ENCODE measurements at regions not wholly inside any gene's neighbourhood (a gene's known extent, or its start where the extent isn't known, plus 50 kb on each side); places are given as distances from the start of the nearest gene placed in this dataset.

GRCh38 chr4:20391198-20391597 is 139.5 kb downstream of the SLIT2 start:
- ATAC-seq, result no peak
- intact Hi-C loops (cut with DNase I), result no loop called here
- WGBS, 2 donors, result 26 to 49% methylated on average over 1 of the region's 1 CpG

DNA sequence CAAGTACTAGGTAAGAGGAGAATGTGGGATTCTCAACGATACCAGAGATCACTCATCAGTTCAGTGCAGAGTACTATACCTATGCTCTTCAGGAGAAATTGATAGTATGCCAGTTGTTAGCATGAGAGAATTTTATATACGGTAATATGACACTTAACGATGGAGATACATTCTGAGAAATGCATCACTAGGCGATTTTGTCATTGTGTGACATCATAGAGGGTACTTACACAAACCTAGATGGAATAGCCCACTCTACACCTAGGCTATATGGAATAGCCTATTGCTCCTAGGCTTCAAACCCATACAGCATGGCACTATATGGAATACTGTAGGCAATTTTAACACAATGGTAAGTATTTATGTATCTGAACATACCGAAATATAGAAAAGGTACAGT is 140.2 kb downstream of the SLIT2 start:
- no peak for ATAC-seq
- WGBS, 2 donors, result 72 to 74% methylated on average over 5 of the region's 5 CpGs
- H3K27me3 ChIP-seq, result no peaks in the 10 kb centered on the region
- no peaks in the 10 kb centered on the region for H3K36me3 ChIP-seq
- no peak overlapping the region for H3K27ac ChIP-seq
- H3K4me3 ChIP-seq, result no peak overlapping the region
- H3K4me1 ChIP-seq, result no peaks in the 10 kb centered on the region
- FAIRE-seq, result no peak
- no peak for TF ChIP-seq CTCF (IDR thresholded peaks at IDR 0.05)
- intact Hi-C loops (cut with DNase I), result no loop called here
- no peaks in the 10 kb centered on the region for H3K9me3 ChIP-seq
- no peak for DNase-seq

More at GRCh38 chr4:20391198-20391597, 139.5 kb downstream of the SLIT2 start:
- no peak for DNase-seq
- Histone ChIP-seq H3K4me3 (no peak overlapping the region), H3K27me3 (no peaks in the 10 kb centered on the region), H3K9me3 (no peaks in the 10 kb centered on the region), H3K4me1 (no peaks in the 10 kb centered on the region), H3K36me3 (no peaks in the 10 kb centered on the region), H3K27ac (no peak overlapping the region)
- no peak for TF ChIP-seq CTCF (IDR thresholded peaks at IDR 0.05)
- no peak for FAIRE-seq

GRCh38 chr4:20393486-20394100 is 141.9 kb downstream of the SLIT2 start:
- H3K36me3 ChIP-seq, result no peaks in the 10 kb centered on the region
- no peaks in the 10 kb centered on the region for H3K4me1 ChIP-seq
- H3K4me3 ChIP-seq, result no peak overlapping the region
- no peak for ATAC-seq
- no peak for DNase-seq
- FAIRE-seq, result no peak
- H3K9me3 ChIP-seq, result no peaks in the 10 kb centered on the region
- TF ChIP-seq CTCF (IDR thresholded peaks at IDR 0.05), result no peak
- no peaks in the 10 kb centered on the region for H3K27me3 ChIP-seq
- intact Hi-C loops (cut with DNase I), result no loop called here
- WGBS, 2 donors, result 58 to 61% methylated on average over 5 of the region's 5 CpGs
- no peak overlapping the region for H3K27ac ChIP-seq

- no peak for DNase-seq
- Histone ChIP-seq H3K4me1 (no peaks in the 10 kb centered on the region), H3K9me3 (no peaks in the 10 kb centered on the region), H3K27ac (no peak overlapping the region), H3K27me3 (no peaks in the 10 kb centered on the region), H3K4me3 (no peak overlapping the region), H3K36me3 (no peaks in the 10 kb centered on the region)
- no peak for TF ChIP-seq CTCF (IDR thresholded peaks at IDR 0.05)
- intact Hi-C loops (cut with DNase I), result no loop called here
- WGBS, 2 donors, result 69 to 72% methylated on average over 2 of the region's 2 CpGs
- no peak for FAIRE-seq
- ATAC-seq, result no peak
Measured at GRCh38 chr4:20394512-20394911, 142.8 kb downstream of the SLIT2 start.

DNA sequence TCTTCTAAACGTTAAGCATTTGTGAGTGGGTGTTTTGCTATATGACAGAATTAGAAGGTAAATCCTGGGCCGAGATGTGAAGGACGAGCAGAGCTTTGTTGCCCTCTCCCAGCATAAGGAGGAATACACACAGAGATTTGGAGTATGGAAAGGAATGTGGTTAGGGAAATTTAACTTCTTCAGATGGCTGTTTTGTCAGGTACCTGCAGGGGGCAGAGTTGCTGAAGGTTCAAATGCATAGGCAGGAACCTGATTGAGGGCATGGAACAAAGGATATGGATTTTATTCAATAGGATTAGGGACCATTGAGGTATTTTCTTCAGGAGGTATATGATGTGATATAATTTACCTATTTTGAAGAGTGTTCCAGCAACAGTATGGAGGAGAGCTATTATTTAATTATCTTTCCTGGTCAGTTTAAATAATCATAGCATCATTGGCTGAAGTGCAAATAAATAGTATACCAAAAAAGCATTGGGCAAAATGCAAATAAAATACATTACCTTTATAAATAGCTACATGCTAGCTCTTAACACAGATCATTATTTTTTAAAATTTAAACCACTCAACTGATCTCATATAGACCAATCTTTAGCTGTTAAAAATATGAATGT is 143.6 kb downstream of the SLIT2 start:
- Histone ChIP-seq H3K36me3 (no peaks in the 10 kb centered on the region), H3K27ac (no peak overlapping the region), H3K9me3 (no peaks in the 10 kb centered on the region), H3K27me3 (peaks cover 0 to 3% (median 0%) of the 10 kb centered on the region in 4 donors), H3K4me3 (no peak overlapping the region), H3K4me1 (no peaks in the 10 kb centered on the region)
- TF ChIP-seq CTCF (IDR thresholded peaks at IDR 0.05), result peak in 3 of 4 donors; percentile 26 to 62 (median 40)
- ATAC-seq, result peak; percentile 48 to 74 (median 51)
- no peak for FAIRE-seq
- intact Hi-C loops (cut with DNase I), result no loop called here
- 27 to 37% methylated on average over 3 of the region's 3 CpGs for WGBS, 2 donors
- peak in 2 of 6 donors; percentile 7 to 21 for DNase-seq

All from pancreas (tissue), 10 donors.